ENCODE measurements at regions not wholly inside any gene's neighbourhood (a gene's known extent, or its start where the extent isn't known, plus 50 kb on each side); places are given as distances from the start of the nearest gene placed in this dataset.
"Not testable (repeated sequence)": the region's sequence is repeated elsewhere in the genome, so short reads cannot be mapped to it uniquely, and the experiment has no call there.

DNA sequence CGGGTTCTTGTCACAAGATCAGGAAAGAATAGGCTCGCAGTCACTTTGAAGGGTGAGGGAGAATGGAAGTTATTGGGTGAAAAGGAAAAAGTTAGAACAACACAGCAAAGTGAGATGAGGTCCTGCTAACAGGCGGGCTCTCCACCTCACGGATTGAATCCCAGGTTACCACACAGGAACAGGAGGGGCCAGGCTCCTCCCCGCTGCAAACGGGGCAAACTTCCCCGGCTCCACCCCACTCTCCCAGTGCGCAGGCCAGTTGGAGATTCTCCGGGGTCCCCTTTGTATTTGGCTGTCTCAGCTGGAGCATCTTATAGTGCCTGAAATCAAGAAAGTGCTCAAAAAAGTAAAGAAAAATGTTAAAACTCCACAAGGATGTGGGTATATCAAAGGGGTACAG is 78.3 kb upstream of the IPO5 start:
- peaks cover 5 to 44% of the 10 kb centered on the region in 2 donors for H3K27me3 Mint-ChIP-seq
- H3K36me3 Mint-ChIP-seq, result no peaks in the 10 kb centered on the region
- H3K4me1 Mint-ChIP-seq (ENCODE audit: low read depth in 2 of 2), result no peaks in the 10 kb centered on the region
- no peak for DNase-seq (ENCODE audit: low spot score)
- no peak for ATAC-seq
- H3K9me3 Mint-ChIP-seq, result no peaks in the 10 kb centered on the region
- no peak overlapping the region for H3K4me3 Mint-ChIP-seq
- H3K27ac Mint-ChIP-seq, result no peak overlapping the region

DNA sequence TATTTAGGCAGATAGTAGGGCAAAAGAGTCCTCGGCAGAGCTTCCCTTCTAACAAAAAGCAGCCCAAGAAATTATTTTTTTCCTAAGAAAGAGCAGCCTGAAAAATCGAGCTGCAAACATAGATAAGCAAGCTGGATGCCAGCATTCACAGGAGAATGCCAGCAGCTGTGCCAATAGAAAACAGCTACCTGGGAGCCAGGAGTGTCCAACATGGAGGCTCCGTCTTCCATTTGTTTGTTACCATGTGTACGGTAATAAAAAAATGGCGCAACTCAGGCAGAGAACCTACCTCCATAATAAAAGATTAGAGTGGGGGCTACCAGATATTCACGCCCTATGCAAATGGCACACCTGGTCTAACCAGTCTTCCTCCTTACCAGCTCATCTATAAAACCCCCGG is 77.6 kb upstream of the IPO5 start:
- DNase-seq (ENCODE audit: low spot score) (no peak), ATAC-seq (no peak)
- H3K27ac Mint-ChIP-seq, result no peak overlapping the region
- no peak overlapping the region for H3K4me3 Mint-ChIP-seq
- peaks cover 8 to 44% of the 10 kb centered on the region in 2 donors for H3K27me3 Mint-ChIP-seq
- H3K36me3 Mint-ChIP-seq, result no peaks in the 10 kb centered on the region
- no peaks in the 10 kb centered on the region for H3K4me1 Mint-ChIP-seq (ENCODE audit: low read depth in 2 of 2)
- no peaks in the 10 kb centered on the region for H3K9me3 Mint-ChIP-seq

DNA sequence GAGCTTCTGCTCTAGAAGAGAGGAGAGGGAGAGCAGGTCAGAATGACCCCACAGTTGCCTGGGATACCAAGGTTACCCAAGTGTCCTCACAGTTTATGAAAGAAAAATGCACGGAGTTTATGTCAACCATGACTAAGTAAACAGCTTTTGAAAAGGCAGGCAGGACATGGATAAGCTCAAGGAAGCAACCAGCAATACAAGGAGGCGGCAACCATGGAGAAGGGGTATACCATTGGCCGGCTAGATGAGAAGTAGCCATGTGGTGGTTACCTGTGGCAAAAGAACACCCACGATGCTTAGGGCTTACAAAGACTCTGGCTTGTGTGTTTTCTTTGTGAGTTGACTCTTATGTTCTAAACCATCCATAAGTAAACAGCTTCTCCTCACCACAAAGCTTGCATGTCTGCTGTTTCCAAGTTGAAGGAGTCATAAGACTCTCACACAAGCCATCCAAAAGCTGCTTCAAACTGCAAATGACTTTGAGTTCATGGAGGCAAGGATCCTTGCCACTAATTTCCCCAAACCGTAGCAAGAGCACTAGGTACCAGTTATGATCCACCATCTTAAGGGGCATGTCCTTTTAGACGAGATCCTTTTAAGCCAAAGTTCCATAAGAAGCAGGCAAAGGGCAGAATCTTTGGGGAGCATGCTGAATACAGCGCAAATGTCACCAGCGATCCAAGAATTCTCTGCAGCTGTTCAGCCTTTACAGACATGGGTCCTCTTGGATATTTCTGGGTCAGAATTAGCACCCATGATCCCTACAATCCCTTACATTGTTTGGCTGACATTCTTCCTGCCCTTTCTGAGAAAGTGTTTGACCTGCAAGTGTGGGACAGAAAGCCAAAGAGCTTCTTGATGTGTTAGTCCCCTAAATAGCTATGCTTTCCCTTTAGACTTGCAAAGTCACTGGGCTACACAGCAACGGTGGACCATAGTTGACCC is 74.8 kb upstream of the IPO5 start:
- Mint-ChIP-seq H3K36me3 (no peaks in the 10 kb centered on the region), H3K9me3 (no peaks in the 10 kb centered on the region), H3K4me1 (ENCODE audit: low read depth in 2 of 2) (no peaks in the 10 kb centered on the region), H3K4me3 (no peak overlapping the region), H3K27me3 (peaks cover 9 to 40% of the 10 kb centered on the region in 2 donors), H3K27ac (no peak overlapping the region)
- ATAC-seq (no peak), DNase-seq (ENCODE audit: low spot score) (no peak)

DNA sequence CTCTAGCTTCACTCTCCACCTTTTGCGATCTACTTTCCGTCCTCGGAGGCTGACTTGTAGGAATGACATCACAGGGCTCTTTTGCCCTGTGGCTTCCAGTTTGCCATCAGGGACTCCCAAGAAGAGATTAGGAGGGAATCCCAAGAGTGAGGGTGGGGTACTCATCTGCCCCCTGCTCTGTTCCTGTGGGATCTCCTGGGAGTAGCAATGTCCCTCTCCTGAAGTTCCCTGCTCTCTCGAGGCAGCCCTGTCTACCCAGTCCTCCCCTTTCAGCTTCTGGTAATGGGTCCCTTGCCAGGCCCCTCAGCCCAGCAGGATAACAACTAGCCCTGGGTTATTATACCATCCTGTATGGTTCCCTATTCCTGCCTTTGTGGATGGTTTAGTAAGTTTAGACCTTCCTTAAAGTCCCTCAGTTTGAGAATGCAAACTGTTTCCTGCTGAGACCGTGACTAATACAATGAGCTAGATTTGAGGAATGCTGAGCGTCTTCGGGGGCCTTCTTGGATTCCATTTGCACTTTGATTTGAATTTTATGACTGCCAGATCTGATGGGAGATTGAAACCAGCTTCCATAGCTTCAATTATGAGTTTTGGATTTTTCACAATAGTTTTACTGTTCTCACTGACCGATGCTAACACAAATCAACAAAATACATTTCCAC is 73.7 kb upstream of the IPO5 start:
- peaks cover 10 to 36% of the 10 kb centered on the region in 2 donors for H3K27me3 Mint-ChIP-seq
- ATAC-seq (no peak), DNase-seq (ENCODE audit: low spot score) (no peak)
- no peaks in the 10 kb centered on the region for H3K36me3 Mint-ChIP-seq
- no peak overlapping the region for H3K4me3 Mint-ChIP-seq
- no peaks in the 10 kb centered on the region for H3K4me1 Mint-ChIP-seq (ENCODE audit: low read depth in 2 of 2)
- H3K27ac Mint-ChIP-seq, result no peak overlapping the region
- H3K9me3 Mint-ChIP-seq, result no peaks in the 10 kb centered on the region

DNA sequence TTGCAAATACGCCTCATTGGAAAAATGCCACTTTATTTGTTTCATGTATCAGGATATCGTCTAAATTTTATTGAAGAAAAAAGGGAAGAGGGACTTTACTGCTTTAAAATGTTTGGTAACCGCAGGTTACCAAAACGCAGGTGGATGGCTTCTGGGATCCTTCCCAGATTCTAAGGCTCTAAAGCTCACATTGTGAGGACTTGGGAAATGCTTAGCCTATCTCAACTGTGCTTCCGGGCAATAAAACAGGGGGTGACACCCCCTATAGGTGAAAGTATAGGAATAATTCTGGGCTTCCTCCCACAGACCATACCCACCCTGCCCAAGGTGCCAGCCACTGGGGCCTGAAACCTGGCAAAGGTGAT is 73.2 kb upstream of the IPO5 start:
- Mint-ChIP-seq H3K4me3 (no peak overlapping the region), H3K36me3 (no peaks in the 10 kb centered on the region)

DNA sequence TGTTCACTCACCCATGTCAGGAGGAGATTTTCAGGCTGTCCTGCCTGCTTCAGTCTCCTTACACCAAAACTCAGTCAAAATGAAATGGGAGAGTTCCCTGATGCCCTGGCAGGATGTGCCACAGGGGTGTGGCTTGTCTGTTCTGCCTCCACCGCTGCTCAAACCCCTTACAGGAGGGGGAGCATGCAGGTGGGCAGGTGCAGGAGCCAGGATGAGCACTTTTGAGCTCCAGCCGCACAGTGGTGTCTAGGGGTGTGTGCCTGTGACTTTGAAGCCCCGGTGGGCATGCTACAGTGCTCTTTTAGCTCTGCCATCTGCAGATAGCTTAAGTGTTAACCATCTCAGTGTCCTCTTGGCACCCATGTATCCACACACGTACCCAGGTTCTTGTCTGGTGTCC is 71.9 kb upstream of the IPO5 start:
- ATAC-seq, result no peak
- Mint-ChIP-seq H3K27me3 (peaks cover 10 to 19% of the 10 kb centered on the region in 2 donors), H3K27ac (no peak overlapping the region), H3K9me3 (no peaks in the 10 kb centered on the region), H3K4me3 (no peak overlapping the region), H3K4me1 (ENCODE audit: low read depth in 2 of 2) (no peaks in the 10 kb centered on the region), H3K36me3 (no peaks in the 10 kb centered on the region)
- no peak for DNase-seq (ENCODE audit: low spot score)

More for the DNA sequence above, 73.2 kb upstream of the IPO5 start:
- no peaks in the 10 kb centered on the region for H3K9me3 Mint-ChIP-seq
- H3K4me1 Mint-ChIP-seq (ENCODE audit: low read depth in 2 of 2), result no peaks in the 10 kb centered on the region
- peaks cover 10 to 31% of the 10 kb centered on the region in 2 donors for H3K27me3 Mint-ChIP-seq
- ATAC-seq (no peak), DNase-seq (ENCODE audit: low spot score) (no peak)
- H3K27ac Mint-ChIP-seq, result no peak overlapping the region

DNA sequence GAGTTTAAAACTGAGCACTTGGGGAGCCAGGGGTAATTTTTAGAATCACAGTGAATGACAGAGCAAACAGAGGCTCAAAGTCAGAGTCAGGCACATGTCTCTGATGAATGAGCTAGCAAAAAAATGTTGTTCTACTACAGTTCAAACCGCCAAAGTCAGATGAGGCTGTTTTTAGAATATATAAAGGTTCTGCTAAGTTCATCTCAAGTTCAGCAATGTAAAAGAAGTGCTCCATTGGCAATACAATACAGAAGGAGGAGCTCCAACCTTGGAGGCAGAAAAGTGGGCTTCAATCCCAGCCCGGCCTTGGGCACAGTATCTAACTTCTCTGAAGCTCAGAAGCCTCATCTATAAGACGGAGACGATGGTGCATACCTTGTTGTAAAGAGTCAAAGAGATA is 70.1 kb upstream of the IPO5 start:
- Mint-ChIP-seq H3K36me3 (no peaks in the 10 kb centered on the region), H3K27me3 (peaks cover 10 to 27% of the 10 kb centered on the region in 2 donors), H3K4me1 (ENCODE audit: low read depth in 2 of 2) (no peaks in the 10 kb centered on the region), H3K27ac (no peak overlapping the region), H3K9me3 (no peaks in the 10 kb centered on the region), H3K4me3 (no peak overlapping the region)
- DNase-seq (ENCODE audit: low spot score) (no peak), ATAC-seq (no peak)

DNA sequence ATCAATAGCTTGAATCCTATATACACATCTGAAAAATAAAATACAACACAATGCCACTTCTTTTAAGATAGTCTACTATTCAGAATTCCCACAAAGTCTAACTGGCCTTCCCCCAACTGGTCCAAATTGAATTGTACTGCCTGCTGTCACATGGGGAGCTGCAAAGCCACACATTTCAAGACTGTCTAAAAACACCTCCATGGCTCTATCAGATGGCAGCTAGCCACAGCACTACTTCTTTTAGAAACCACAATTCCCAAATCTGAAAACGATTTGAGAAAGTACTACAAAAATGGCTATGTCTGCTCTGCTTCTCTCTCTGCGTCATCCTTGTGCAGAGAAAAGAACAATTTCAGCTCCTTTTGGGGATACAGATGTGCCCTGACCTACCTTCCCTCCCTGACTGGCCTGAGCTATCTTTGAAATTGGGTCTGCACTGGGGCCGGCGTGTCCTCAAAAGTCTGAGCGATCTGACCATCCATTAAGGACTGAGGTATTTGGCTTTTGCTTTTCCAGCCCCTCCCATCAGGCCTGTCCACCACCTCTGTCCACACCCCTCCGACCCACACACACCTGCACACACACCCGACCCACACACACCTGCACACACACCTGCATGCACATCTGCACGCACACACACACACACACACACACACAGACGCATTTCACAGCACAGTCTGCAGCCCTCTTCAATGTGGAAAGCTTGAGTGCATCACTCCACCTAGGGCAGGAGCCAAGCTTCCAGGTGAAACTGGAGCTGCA is 68.6 kb upstream of the IPO5 start:
- no peaks in the 10 kb centered on the region for H3K36me3 Mint-ChIP-seq
- no peak overlapping the region for H3K4me3 Mint-ChIP-seq
- no peak overlapping the region for H3K27ac Mint-ChIP-seq
- no peak for DNase-seq (ENCODE audit: low spot score)
- no peaks in the 10 kb centered on the region for H3K4me1 Mint-ChIP-seq (ENCODE audit: low read depth in 2 of 2)
- peaks cover 13 to 31% of the 10 kb centered on the region in 2 donors for H3K27me3 Mint-ChIP-seq
- no peak for ATAC-seq
- H3K9me3 Mint-ChIP-seq, result no peaks in the 10 kb centered on the region

DNA sequence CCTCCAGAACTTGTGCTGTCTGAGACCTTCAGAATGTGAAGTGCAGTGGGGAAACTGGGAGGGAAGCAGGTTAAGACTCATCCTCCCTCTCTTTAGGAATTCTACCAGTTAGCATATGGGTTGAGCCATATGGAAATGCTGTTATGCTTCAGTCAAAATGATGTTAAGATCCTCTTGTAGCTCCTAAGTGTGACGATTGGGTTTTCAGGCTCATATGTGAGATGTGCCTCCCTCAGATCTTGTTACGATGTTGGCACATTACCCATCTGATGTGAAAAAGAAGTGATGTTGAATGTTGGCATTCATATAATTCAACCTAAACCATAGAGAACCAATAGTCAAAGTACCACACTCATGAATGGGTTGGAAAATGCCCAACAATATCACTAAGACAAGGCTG is 67.8 kb upstream of the IPO5 start:
- peaks cover 13 to 34% of the 10 kb centered on the region in 2 donors for H3K27me3 Mint-ChIP-seq
- no peak overlapping the region for H3K27ac Mint-ChIP-seq
- no peaks in the 10 kb centered on the region for H3K9me3 Mint-ChIP-seq
- H3K36me3 Mint-ChIP-seq, result no peaks in the 10 kb centered on the region
- DNase-seq (ENCODE audit: low spot score), result no peak
- ATAC-seq, result no peak
- H3K4me3 Mint-ChIP-seq, result no peak overlapping the region
- H3K4me1 Mint-ChIP-seq (ENCODE audit: low read depth in 2 of 2), result no peaks in the 10 kb centered on the region

DNA sequence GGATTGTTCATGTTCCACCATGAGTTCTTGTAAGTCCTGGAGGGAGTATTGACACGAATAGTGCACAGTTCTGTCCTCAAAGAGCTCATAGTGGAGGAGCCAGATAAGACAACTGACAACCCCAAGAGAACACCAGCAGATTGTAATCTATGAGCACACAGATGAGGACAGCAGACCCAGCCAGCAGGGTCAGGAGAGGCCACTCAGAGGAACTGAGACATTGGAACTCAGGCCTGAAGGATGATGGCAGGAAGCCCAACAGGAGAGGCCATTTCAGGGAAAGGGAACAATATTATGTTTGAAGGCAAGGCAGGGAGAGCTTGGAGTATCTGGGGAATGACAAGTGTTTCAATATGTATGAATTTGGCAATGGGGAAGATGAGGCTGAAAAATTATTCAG is 63.7 kb upstream of the IPO5 start:
- Mint-ChIP-seq H3K4me3 (no peak overlapping the region), H3K27me3 (peaks cover 6 to 21% of the 10 kb centered on the region in 2 donors), H3K9me3 (no peaks in the 10 kb centered on the region), H3K36me3 (no peaks in the 10 kb centered on the region), H3K4me1 (ENCODE audit: low read depth in 2 of 2) (no peaks in the 10 kb centered on the region), H3K27ac (no peak overlapping the region)
- ATAC-seq, result no peak
- DNase-seq (ENCODE audit: low spot score), result no peak

DNA sequence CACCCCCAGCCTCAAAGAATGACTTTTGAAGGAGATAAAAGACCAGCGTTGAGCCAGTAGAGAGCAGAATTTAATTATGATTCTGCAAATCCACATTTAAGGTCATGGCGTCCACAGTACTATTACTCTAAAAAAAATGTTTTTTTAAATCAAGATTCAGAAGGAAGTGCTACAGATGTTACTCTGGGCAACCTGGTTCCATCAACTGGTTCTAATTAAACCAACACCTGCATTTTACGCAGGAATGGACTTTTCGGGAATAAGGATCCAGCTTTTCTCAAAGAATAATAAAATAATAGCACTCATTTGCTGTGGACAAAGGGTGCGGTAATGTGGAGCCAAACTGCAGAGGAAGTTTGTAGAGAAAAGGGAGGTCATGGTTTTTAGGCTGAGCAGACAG is 62.9 kb upstream of the IPO5 start:
- H3K4me3 Mint-ChIP-seq, result no peak overlapping the region
- no peak overlapping the region for H3K27ac Mint-ChIP-seq
- ATAC-seq (no peak), DNase-seq (ENCODE audit: low spot score) (no peak)
- H3K27me3 Mint-ChIP-seq, result peaks cover 6 to 21% of the 10 kb centered on the region in 2 donors
- H3K4me1 Mint-ChIP-seq (ENCODE audit: low read depth in 2 of 2), result no peaks in the 10 kb centered on the region
- H3K36me3 Mint-ChIP-seq, result no peaks in the 10 kb centered on the region
- H3K9me3 Mint-ChIP-seq, result no peaks in the 10 kb centered on the region

DNA sequence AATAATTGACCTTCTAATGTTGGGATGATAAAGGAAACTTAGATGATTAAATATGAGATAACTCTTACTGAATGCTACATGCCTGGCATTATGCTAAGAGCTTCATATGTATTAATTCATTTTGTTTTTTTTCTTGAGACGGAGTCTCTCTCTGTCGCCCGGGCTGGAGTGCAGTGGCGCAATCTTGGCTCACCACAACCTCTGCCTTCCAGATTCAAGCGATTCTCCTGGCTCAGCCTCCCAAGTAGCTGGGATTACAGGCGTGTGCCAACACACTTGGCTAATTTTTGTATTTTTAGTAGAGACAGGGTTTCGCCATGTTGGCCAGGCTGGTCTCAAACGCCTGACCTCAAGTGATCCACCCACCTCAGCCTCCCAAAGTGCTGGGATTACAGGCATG is 61.5 kb upstream of the IPO5 start:
- H3K27ac Mint-ChIP-seq; H3K9me3 Mint-ChIP-seq; H3K36me3 Mint-ChIP-seq; ATAC-seq; H3K4me1 Mint-ChIP-seq (ENCODE audit: low read depth in 2 of 2); DNase-seq (ENCODE audit: low spot score); H3K4me3 Mint-ChIP-seq: not testable (repeated sequence)
- peaks cover 6 to 23% of the 10 kb centered on the region in 2 donors for H3K27me3 Mint-ChIP-seq

DNA sequence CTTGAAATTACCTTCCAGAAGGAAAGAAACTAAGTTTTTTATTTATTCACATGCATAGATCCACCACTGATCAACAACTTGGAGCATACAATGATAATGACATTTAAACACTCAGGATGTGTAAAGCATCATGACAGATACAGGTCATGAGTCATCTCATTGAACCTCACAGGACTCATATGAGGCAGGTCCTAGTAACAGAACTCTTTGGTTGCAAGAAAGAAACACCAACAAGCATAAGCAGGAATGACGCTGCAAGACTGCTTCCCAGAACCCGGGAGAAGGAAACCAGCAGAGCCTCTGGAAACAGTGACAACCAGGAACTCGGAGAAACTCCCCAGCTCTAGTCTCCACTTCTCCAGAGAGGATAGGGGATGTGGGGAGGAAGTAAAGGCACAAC is 60.8 kb upstream of the IPO5 start:
- no peak overlapping the region for H3K27ac Mint-ChIP-seq
- H3K4me1 Mint-ChIP-seq (ENCODE audit: low read depth in 2 of 2), result no peaks in the 10 kb centered on the region
- H3K36me3 Mint-ChIP-seq, result no peaks in the 10 kb centered on the region
- H3K9me3 Mint-ChIP-seq, result no peaks in the 10 kb centered on the region
- ATAC-seq (no peak), DNase-seq (ENCODE audit: low spot score) (no peak)
- no peak overlapping the region for H3K4me3 Mint-ChIP-seq
- peaks cover 9 to 26% of the 10 kb centered on the region in 2 donors for H3K27me3 Mint-ChIP-seq

DNA sequence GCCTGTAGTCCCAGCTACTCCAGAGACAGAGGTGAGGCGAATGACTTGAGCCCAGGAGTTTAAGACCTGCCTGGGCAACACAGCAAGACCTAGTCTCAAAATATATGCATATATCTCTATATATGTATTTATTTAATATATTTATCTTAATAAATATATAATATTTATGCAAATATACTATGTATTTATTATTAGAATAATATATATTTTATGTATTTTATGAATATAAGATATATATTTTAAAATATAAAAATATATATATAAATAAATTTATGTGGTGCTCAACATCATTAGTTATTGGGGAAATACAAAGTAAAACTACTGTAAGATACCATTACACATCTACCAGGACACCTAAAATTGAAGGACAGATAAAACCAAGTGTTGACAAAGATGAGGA is 58.1 kb upstream of the IPO5 start:
- Mint-ChIP-seq H3K36me3 (no peaks in the 10 kb centered on the region), H3K9me3 (no peaks in the 10 kb centered on the region)
- no peak for DNase-seq (ENCODE audit: low spot score)

More for the DNA sequence above, 58.1 kb upstream of the IPO5 start:
- Mint-ChIP-seq H3K4me1 (ENCODE audit: low read depth in 2 of 2) (no peaks in the 10 kb centered on the region), H3K27me3 (peaks cover 6 to 29% of the 10 kb centered on the region in 2 donors), H3K4me3 (no peak overlapping the region), H3K27ac (no peak overlapping the region)
- no peak for ATAC-seq
